ENCODE measurements at regions not wholly inside any gene's neighbourhood (a gene's known extent, or its start where the extent isn't known, plus 50 kb on each side); places are given as distances from the start of the nearest gene placed in this dataset.

DNA sequence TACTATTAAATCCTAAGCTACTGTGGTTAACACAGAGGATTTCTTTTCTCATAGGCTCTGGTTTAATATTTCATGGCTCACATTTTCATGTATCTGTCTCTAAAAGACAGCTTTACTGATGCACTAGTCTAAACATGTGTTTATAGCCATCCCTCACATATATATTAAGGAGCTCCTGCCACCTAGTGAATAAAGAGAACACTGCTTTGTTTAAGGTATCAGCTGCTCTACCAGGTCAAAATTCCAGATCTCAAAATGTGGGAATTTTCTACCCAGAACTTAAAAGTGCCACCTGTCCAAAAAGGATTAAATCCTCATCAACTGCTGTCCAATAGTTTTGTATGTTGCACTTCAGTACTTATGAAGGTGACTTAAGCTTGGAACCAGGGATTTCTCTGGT lies 188.5 kb upstream of the TEX13C start:
- no peaks in the 10 kb centered on the region for H3K27me3 ChIP-seq (replicated peaks in 1 of 4; ENCODE audit: control extremely low read depth in 1 of 4, control insufficient read depth in 3 of 4, insufficient read depth in 4 of 4, low read length in 3 of 4)
- no peaks in the 10 kb centered on the region for H4K20me1 ChIP-seq (ENCODE audit: control insufficient read depth, insufficient read depth, low read length, poor library complexity, severe bottlenecking)
- H3K9me3 ChIP-seq (ENCODE audit: control extremely low read depth in 1 of 3, control insufficient read depth in 2 of 3, insufficient read depth in 1 of 3, low read length in 2 of 3): no peaks in the 10 kb centered on the region
- ATAC-seq (ENCODE audit: low read depth) (no peak), DNase-seq (no peak)
- intact Hi-C loops (cut with micrococcal nuclease): no loop called here
- Mint-ChIP-seq H3K9me3 (ENCODE audit: insufficient read depth) (peaks cover 3% of the 10 kb centered on the region), H3K4me3 (no peak overlapping the region), H3K27ac (no peak overlapping the region), H3K4me1 (no peaks in the 10 kb centered on the region), H3K27me3 (no peaks in the 10 kb centered on the region)
- no peak overlapping the region for H3K27ac ChIP-seq (ENCODE audit: low read length in 2 of 2)
- TF ChIP-seq, protein P1, sequence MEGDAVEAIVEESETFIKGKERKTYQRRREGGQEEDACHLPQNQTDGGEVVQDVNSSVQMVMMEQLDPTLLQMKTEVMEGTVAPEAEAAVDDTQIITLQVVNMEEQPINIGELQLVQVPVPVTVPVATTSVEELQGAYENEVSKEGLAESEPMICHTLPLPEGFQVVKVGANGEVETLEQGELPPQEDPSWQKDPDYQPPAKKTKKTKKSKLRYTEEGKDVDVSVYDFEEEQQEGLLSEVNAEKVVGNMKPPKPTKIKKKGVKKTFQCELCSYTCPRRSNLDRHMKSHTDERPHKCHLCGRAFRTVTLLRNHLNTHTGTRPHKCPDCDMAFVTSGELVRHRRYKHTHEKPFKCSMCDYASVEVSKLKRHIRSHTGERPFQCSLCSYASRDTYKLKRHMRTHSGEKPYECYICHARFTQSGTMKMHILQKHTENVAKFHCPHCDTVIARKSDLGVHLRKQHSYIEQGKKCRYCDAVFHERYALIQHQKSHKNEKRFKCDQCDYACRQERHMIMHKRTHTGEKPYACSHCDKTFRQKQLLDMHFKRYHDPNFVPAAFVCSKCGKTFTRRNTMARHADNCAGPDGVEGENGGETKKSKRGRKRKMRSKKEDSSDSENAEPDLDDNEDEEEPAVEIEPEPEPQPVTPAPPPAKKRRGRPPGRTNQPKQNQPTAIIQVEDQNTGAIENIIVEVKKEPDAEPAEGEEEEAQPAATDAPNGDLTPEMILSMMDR (IDR thresholded peaks at IDR 0.05): no peak
- TF ChIP-seq EZH2 (IDR thresholded peaks at IDR 0.05; ENCODE audit: borderline replicate concordance, insufficient read depth, low read depth, low read length, poor library complexity, severe bottlenecking): no peak
- no peak overlapping the region for H3K9ac ChIP-seq (ENCODE audit: low read length)
- H3K4me1 ChIP-seq (ENCODE audit: control insufficient read depth in 2 of 2, insufficient read depth in 2 of 2, low read length in 2 of 2): no peaks in the 10 kb centered on the region
- H3K4me2 ChIP-seq (replicated peaks; ENCODE audit: low read depth, low read length, poor library complexity, severe bottlenecking): no peak overlapping the region
- no peak overlapping the region for H3K4me3 ChIP-seq (ENCODE audit: control extremely low read depth in 1 of 5, extremely low read depth in 1 of 5, insufficient read depth in 1 of 5, low read depth in 2 of 5, low read length in 4 of 5)
- no peak overlapping the region for H2AFZ ChIP-seq (ENCODE audit: insufficient read depth, low read depth, low read length, poor library complexity, severe bottlenecking)
- ChIA-PET POLR2A (no interaction called here), CTCF (no interaction called here)
- H3K79me2 ChIP-seq (ENCODE audit: control insufficient read depth, insufficient read depth, low read length): no peaks in the 10 kb centered on the region
- no peaks in the 10 kb centered on the region for H3K36me3 ChIP-seq (replicated peaks in 1 of 2; ENCODE audit: control extremely low read depth in 1 of 2, control insufficient read depth in 1 of 2, extremely low read depth in 1 of 2, insufficient read depth in 2 of 2, low read length in 1 of 2)

- H3K9me3 ChIP-seq (ENCODE audit: control extremely low read depth in 1 of 3, control insufficient read depth in 2 of 3, insufficient read depth in 1 of 3, low read length in 2 of 3): no peaks in the 10 kb centered on the region
- H3K9ac ChIP-seq (ENCODE audit: low read length): no peak overlapping the region
- no CpG with 5 or more reads among the region's 2 CpGs for WGBS (ENCODE audit: insufficient coverage)
- H3K4me1 ChIP-seq (ENCODE audit: control insufficient read depth in 2 of 2, insufficient read depth in 2 of 2, low read length in 2 of 2): no peaks in the 10 kb centered on the region
- no peak overlapping the region for H3K4me3 ChIP-seq (ENCODE audit: control extremely low read depth in 1 of 5, extremely low read depth in 1 of 5, insufficient read depth in 1 of 5, low read depth in 2 of 5, low read length in 4 of 5)
- no peak overlapping the region for H2AFZ ChIP-seq (ENCODE audit: insufficient read depth, low read depth, low read length, poor library complexity, severe bottlenecking)
- H3K4me2 ChIP-seq (replicated peaks; ENCODE audit: low read depth, low read length, poor library complexity, severe bottlenecking): no peak overlapping the region
- no peak overlapping the region for H3K27ac Mint-ChIP-seq
- TF ChIP-seq EZH2 (IDR thresholded peaks at IDR 0.05; ENCODE audit: borderline replicate concordance, insufficient read depth, low read depth, low read length, poor library complexity, severe bottlenecking): no peak
- TF ChIP-seq, protein P1 (IDR thresholded peaks at IDR 0.05): no peak
- no peaks in the 10 kb centered on the region for H4K20me1 ChIP-seq (ENCODE audit: control insufficient read depth, insufficient read depth, low read length, poor library complexity, severe bottlenecking)
- H3K79me2 ChIP-seq (ENCODE audit: control insufficient read depth, insufficient read depth, low read length): no peaks in the 10 kb centered on the region
- H3K27me3 ChIP-seq (replicated peaks in 1 of 4; ENCODE audit: control extremely low read depth in 1 of 4, control insufficient read depth in 3 of 4, insufficient read depth in 4 of 4, low read length in 3 of 4): no peaks in the 10 kb centered on the region
- ATAC-seq (ENCODE audit: low read depth) (no peak), DNase-seq (no peak)
- H3K36me3 ChIP-seq (replicated peaks in 1 of 2; ENCODE audit: control extremely low read depth in 1 of 2, control insufficient read depth in 1 of 2, extremely low read depth in 1 of 2, insufficient read depth in 2 of 2, low read length in 1 of 2): no peaks in the 10 kb centered on the region
- CTCF ChIA-PET: no interaction called here
- intact Hi-C loops (cut with micrococcal nuclease): no loop called here
- peaks cover 3% of the 10 kb centered on the region for H3K9me3 Mint-ChIP-seq (ENCODE audit: insufficient read depth)
- no peak overlapping the region for H3K27ac ChIP-seq (ENCODE audit: low read length in 2 of 2)
- POLR2A ChIA-PET: no interaction called here
- H3K4me1 Mint-ChIP-seq: no peaks in the 10 kb centered on the region
- H3K4me3 Mint-ChIP-seq: no peak overlapping the region
- no peaks in the 10 kb centered on the region for H3K27me3 Mint-ChIP-seq
Observed at GRCh38 chrX:125132274-125132673, 187.4 kb upstream of the TEX13C start.
